NCI-H2029 treated with DMSO at 0.1 percent for 48 hours (cell line): ENCODE measurements at regions not wholly inside any gene's neighbourhood (a gene's known extent, or its start where the extent isn't known, plus 50 kb on each side); places are given as distances from the start of the nearest gene placed in this dataset.
A peak's percentile ranks its signal among the peaks of the same experiment; 100 is the strongest.

Experiments
- DNase-seq: peaks from one replicate; lab custom pipeline; 2025; lab: John Stamatoyannopoulos, UW

DNA sequence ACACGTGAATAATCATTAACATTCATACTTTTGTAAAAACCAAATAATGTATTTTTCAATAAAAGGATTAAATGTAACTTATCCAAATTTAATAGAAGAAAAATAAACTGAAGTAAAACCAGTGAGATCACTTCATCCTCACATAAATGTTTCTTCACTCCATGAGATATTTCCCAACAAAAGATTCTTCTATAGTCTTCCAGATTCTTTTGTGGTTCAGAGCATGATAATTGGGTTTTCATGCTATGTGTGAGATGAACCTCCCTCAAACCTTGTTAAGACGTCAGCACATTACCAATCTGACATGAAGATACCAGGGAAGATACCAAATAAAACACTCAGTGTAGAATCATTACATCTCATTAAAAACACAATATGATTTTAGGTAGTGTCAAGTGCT is 62.9 kb upstream of the OXGR1 start:
- no peak for DNase-seq

- no peak for DNase-seq
Measured at GRCh38 chr13:97058391-97058790, 64.1 kb upstream of the OXGR1 start.

DNA sequence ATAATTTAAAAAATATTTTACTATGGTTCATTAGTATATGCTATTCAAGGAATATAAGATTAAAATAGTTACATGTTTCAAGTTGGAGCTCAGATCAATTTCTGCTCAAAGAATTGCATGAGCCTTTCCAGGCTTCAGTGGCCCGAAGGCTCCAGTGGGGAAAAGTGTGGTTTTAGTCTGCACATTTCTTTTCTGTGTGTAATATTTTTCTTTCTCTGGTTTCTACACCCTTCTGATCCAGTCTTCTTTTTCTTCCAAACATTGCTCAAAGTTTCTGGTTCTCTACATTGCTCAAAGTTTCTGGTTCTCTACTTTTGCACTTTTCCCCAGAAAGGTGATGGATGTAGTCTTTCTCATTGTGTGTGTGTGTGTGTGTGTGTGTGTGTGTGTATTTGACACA is 64.7 kb upstream of the OXGR1 start:
- DNase-seq, result no peak

- DNase-seq, result no peak
Measured at GRCh38 chr13:97067017-97067895, 73.0 kb upstream of the OXGR1 start.

GRCh38 chr13:97068151-97068550 is 73.9 kb upstream of the OXGR1 start:
- DNase-seq, result no peak

GRCh38 chr13:97069050-97069815 is 75.0 kb upstream of the OXGR1 start:
- no peak for DNase-seq

GRCh38 chr13:97072297-97072696 is 78.0 kb upstream of the OXGR1 start:
- DNase-seq, result no peak

GRCh38 chr13:97074618-97075017 is 80.3 kb upstream of the OXGR1 start:
- DNase-seq, result no peak

DNA sequence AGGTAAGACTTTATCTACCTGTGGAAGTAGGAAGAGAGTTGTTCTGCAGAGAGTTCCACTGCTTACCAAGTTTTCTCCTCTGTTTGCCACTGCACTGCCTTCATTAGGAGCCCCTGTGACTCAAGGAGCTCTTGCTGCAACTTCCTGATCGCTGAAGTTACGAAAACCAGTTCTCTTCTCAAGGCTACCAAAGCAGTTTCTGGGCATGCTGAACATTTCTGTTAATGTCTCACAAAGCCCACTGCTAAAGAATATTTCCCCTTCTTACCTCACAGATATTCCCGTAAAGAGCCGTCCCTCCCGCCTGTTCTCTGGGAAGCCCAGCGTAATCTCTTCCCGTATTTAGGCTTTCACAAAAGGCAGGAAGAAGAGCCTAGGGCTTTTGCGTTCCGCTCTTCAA is 82.6 kb upstream of the OXGR1 start:
- no peak for DNase-seq

DNA sequence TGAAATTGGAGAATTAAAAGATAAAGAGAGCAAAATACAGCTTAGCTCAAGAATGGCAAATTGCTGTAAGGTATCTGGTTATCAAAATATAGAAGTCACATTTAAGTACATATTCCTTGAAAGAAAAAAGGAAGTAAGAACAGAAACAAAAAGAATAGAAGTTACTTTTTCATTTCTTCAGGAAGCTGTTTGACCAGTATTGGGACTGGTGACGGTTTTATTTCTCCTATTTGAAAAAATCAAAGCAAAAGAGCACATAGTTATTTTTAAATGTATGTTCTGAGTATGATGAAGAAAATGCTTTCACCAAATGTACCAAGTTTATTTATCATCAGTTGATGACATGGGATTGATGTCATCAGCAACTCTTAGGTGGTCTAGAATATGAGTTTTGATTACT is 83.1 kb upstream of the OXGR1 start:
- no peak for DNase-seq

GRCh38 chr13:97079726-97080125 is 85.5 kb upstream of the OXGR1 start:
- DNase-seq, result no peak

GRCh38 chr13:97082461-97083207 is 88.4 kb upstream of the OXGR1 start:
- no peak for DNase-seq

GRCh38 chr13:97091196-97091595 is 96.9 kb upstream of the OXGR1 start:
- DNase-seq, result no peak

DNA sequence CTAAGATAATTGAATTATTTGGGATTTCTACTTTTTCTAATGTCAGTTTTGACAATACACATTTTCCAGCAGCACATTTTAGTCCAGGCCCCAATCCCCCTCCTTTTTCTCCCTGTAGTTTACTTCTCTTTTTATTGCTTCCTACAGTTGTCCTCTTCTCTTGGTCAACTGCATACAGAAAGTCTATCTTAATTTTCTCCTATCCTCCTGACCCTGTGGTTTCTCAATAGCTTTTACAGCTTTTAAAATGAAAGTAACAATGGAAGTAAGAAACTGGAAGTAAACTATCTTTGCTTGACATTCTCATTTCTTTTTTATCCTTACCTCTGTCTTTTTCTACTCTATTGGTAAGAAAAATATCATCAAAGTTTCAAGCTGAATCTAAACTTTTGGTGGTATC is 106.5 kb upstream of the OXGR1 start:
- DNase-seq, result no peak

DNA sequence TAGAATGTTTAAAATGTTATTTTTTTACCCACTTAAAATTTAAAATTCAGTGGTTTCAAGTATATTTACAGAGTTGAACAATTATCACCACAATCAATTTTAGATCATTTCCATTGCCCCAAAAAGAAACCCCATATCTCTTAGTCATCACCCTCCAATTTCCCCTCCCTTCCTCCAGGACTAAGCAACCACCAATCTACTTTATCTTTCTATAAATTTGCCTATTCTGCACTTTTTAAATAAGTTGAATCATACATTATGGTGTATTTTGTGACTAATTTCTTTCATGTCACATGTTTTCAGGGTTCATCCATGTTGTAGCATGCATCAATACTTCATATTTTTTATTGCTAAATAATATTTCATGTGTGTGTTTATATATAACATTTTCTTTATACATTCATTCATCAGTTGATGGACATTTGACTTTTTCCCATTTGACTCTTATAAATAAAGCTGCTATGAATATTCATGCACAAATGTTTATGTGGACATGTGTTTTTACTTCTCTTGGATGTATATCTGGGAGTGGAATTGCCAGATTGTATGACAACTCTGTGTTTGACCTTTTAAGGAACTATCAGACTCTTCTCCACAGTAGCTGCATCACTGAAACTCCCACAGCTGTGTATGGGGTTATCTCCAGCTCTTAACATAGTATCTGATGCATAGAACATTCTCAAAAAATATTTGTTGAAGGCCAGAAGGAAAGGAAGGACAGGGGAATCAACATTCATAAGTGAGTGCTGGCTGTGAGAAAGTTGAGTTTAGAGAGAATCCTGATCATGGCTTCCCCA is 107.8 kb upstream of the OXGR1 start:
- no peak for DNase-seq

DNA sequence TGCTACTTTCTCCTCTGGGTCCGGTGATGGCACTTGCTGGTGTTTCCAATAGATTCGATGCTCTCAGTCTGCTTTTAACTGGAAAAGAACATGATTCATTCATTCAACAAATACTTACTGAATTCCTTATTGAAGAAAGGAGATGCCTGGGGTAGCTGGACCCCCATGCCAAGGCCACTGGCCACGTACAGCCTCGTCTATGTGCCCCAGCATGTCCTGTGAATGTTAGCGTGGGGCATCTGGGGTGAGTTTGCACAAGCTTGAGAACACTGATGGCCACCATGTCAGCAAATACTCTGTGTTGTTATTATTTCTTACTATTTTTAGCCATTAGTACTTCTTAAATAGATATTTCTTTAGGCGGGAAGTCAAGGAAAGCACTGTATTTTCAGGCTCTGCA is 112.0 kb upstream of the OXGR1 start:
- no peak for DNase-seq

DNA sequence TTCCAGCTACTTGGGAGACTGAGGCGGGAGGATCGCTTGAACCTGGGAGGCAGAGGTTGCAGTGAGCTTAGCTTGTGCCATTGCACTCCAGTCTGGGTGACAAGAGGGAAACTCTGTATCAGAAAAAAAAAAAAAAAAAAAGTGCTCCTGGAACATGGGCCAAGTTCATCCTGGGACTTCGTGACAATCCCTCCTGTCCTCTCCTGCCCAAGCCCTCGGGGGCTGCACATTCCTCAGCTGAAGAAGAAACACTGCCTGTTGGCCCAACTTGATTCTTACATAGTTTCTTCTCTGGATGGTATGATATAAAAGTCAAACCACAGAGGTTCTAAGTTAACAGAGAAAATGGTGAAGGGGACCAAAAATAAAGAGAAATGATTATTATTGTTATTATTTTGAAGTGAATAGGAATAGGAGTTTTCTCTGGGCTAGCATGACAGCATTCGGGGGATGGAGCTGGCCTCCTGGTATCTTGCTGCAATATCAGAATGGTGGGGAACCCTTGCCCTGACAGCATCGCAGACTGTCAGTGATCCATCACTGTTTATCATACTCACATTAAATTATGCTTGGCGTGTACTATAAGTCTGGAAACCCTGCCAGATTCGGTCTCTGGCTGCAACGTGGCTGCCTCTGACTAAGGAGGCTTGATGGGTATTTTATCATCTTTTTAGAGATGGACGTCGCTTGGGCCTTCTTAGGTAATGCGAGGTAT is 113.7 kb upstream of the OXGR1 start:
- no peak for DNase-seq

DNA sequence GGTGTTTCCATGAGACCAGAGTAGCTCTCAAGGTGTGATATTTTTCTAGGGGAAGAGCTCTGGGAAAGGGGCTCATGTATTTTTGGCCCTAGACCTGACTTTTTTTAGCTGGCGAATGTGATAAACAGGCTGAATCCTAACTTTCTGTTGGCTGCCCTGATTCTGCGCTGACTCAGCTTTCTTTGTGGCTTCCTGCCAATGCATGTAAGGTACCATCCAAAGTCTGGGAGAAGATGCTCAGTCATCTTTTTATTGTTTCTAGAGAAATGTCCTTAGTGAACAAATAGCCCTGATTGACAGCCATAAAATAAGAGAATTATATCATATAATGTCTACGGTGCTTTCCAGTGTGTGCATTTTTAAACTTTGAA is 113.6 kb upstream of the MBNL2 start:
- DNase-seq, result no peak

DNA sequence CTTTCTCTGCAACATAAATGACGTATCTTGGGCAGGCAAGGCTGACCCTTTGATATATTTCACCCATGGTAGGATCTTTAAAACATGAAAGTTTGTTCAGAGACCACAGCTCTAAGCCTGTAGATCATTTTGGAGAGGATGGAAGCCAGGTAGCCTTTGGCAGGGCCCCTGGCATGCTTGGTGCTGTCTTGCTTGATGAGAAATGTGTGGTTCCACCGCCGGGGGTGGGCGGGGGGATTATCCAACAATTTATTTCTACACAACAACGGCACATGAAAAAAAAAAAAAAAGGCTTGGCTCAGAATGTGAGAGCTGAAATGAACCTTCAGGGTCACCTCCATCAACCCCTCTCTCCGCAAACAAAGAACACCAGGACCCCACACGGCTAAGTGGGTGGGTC is 112.9 kb upstream of the MBNL2 start:
- no peak for DNase-seq

DNA sequence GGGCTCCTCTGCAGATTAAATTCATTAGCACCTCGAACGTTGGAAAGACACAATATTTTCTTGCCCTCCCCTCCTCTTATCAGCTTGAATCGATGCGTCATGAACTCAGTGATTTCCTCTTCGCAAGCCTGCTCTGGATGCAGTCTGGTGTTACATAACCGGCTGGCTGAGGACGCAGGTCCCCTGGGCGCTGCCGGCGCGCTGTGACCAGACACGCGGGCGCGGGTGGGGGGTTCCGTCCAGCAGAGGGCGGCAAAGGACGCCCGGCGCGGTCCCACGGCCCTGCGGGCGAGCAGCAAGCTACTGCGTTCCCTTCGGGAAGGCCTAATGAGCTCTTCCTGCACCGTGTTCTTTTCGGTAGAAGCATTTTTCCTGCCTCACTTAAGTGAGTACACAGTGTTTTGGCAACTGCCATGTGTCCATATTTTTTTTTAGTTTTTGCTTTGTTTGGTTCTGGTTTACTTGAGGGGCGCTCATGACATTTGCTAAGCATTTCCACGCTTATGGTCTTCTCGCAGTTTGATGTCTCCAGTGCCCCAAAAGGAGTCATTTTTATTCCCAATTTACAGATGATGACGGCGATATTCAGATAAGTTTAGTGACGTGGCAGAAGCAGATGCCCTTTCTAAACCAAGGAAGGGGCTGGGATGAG is 112.2 kb upstream of the MBNL2 start:
- peak; percentile 18 for DNase-seq

DNA sequence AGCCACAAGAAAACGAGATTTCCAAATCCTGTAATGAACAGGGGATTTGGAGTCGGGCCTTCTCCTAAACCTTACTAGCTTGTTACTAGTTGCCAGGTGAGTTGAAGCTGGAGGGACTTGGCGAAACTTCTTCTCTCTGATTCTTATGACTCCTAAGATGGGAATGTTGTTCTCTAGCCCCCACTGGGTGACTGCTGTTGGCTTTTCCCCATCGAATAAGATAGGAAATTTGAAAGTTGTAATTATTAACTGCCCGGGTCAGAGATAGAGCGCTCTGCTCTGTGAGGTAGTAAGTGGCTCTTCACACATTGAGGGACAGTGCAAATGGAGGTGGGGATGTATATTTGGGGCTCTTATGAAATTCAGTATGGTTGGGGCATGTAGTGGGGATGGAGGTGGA is 111.2 kb upstream of the MBNL2 start:
- no peak for DNase-seq
